GM23338 (cell line): ENCODE measurements at regions not wholly inside any gene's neighbourhood (a gene's known extent, or its start where the extent isn't known, plus 50 kb on each side); places are given as distances from the start of the nearest gene placed in this dataset.
A peak's percentile ranks its signal among the peaks of the same experiment; 100 is the strongest.

Experiments used
- ATAC-seq: fragments of 200-7000 bp; cut with Tn5 transposase; 3 replicates; pipeline ENCODE4 v1.9.1; 2020
- DNase-seq: peaks from one replicate; pipeline ENCODE4 v3.0.0-alpha.2; 2015; ENCODE audit warnings: low spot score
- H2AFZ ChIP-seq: fragments of 200-600 bp; sonication (generic); 2 replicates; pipeline ENCODE4 v1.8.0; 2016; ENCODE audit warnings: antibody characterized with exemption, mild to moderate bottlenecking, moderate library complexity
- H3F3A ChIP-seq: fragments of 200-600 bp; sonication (generic); replicated peaks from 2 replicates; pipeline ENCODE4 v1.8.0; 2017; ENCODE audit warnings: antibody characterized with exemption, mixed run types, low read depth
- H3K27ac ChIP-seq: fragments of 200-600 bp; sonication (generic); 2 replicates; pipeline ENCODE4 v1.6.1; 2016; ENCODE audit warnings: low read depth
- H3K27me3 ChIP-seq: fragments of 200-600 bp; sonication (generic); 2 replicates; pipeline ENCODE4 v1.8.0; 2016; ENCODE audit warnings: mild to moderate bottlenecking, mixed run types, moderate library complexity; ENCODE audit not compliant: insufficient read depth
- H3K36me3 ChIP-seq: fragments of 200-600 bp; sonication (generic); 2 replicates; pipeline ENCODE4 v1.8.0; 2016; ENCODE audit warnings: mild to moderate bottlenecking; ENCODE audit not compliant: insufficient read depth
- H3K4me1 ChIP-seq: fragments of 200-600 bp; sonication (generic); 2 replicates; pipeline ENCODE4 v1.8.0; 2016; ENCODE audit warnings: mild to moderate bottlenecking, moderate library complexity; ENCODE audit not compliant: insufficient read depth
- H3K4me2 ChIP-seq: fragments of 200-600 bp; sonication (generic); 2 replicates; pipeline ENCODE4 v1.7.1; 2017; ENCODE audit warnings: mixed run types
- H3K4me3 ChIP-seq: fragments of 200-600 bp; sonication (generic); 2 replicates; pipeline ENCODE4 v1.6.1; 2016; ENCODE audit warnings: mixed run types
- H3K79me2 ChIP-seq: fragments of 200-600 bp; sonication (generic); replicated peaks from 2 replicates; pipeline ENCODE4 v1.8.0; 2017; ENCODE audit warnings: mild to moderate bottlenecking; ENCODE audit not compliant: insufficient read depth
- H3K9me2 ChIP-seq: fragments of 200-600 bp; sonication (generic); 2 replicates; pipeline ENCODE4 v1.8.0; 2017; ENCODE audit not compliant: insufficient read depth
- H4K20me1 ChIP-seq: fragments of 200-600 bp; sonication (generic); replicated peaks from 2 replicates; pipeline ENCODE4 v1.8.0; 2017; ENCODE audit warnings: mild to moderate bottlenecking; ENCODE audit not compliant: insufficient read depth
- H3K27ac Mint-ChIP-seq: 2 replicates; pipeline ENCODE4 v1.8.0; 2020; ENCODE audit warnings: inconsistent platforms, mild to moderate bottlenecking, moderate library complexity, mixed read lengths
- H3K27me3 Mint-ChIP-seq: 3 replicates; pipeline ENCODE4 v1.8.0; 2022; ENCODE audit warnings: low read depth, mild to moderate bottlenecking, moderate library complexity, mixed read lengths, inconsistent platforms; ENCODE audit not compliant: insufficient read depth, poor library complexity
- H3K36me3 Mint-ChIP-seq: 3 replicates; pipeline ENCODE4 v1.8.0; 2021; ENCODE audit warnings: low read depth, mild to moderate bottlenecking, inconsistent platforms, moderate library complexity, mixed read lengths
- H3K4me1 Mint-ChIP-seq: 3 replicates; pipeline ENCODE4 v1.8.0; 2020; ENCODE audit warnings: mild to moderate bottlenecking, inconsistent platforms, mixed read lengths
- H3K4me3 Mint-ChIP-seq: 3 replicates; pipeline ENCODE4 v1.8.0; 2021; ENCODE audit warnings: moderate library complexity, mild to moderate bottlenecking, inconsistent platforms, mixed read lengths
- H3K9me3 Mint-ChIP-seq: 3 replicates; pipeline ENCODE4 v1.8.0; 2020; ENCODE audit warnings: moderate library complexity, mild to moderate bottlenecking, inconsistent platforms, mixed read lengths
- CREB1 ChIP-seq: fragments of 250-450 bp; sonication (Bioruptor Pico); IDR thresholded peaks from 2 replicates; pipeline ENCODE4 v1.5.0; 2020; ENCODE audit warnings: low read depth, mild to moderate bottlenecking, moderate library complexity
- CTCF ChIP-seq, 2 experiments: fragments of 200-600 bp in 1 of 2; sonication (generic) in 1 of 2; conservative IDR thresholded peaks; 2 replicates each; pipeline versions ENCODE4 v1.5.1 to v1.6.1; 2016 to 2017; ENCODE audit warnings: antibody characterized with exemption in 2 of 2, low read depth in 2 of 2, mild to moderate bottlenecking in 2 of 2, moderate library complexity in 1 of 2
- EZH2 ChIP-seq: fragments of 200-600 bp; sonication (generic); IDR thresholded peaks from one replicate; pipeline ENCODE4 v1.8.0; 2017; ENCODE audit warnings: antibody characterized with exemption, mild to moderate bottlenecking, low read depth; ENCODE audit not compliant: unreplicated experiment
- JUNB ChIP-seq: IDR thresholded peaks from one replicate; pipeline ENCODE4 v1.6.1; 2016; ENCODE audit warnings: antibody characterized with exemption; ENCODE audit not compliant: unreplicated experiment
- POLR2AphosphoS5 ChIP-seq: IDR thresholded peaks from 2 replicates; pipeline ENCODE4 v1.6.1; 2016; ENCODE audit warnings: antibody characterized with exemption, low read depth
- STAT1 ChIP-seq: IDR thresholded peaks from one replicate; pipeline ENCODE4 v1.6.1; 2016; ENCODE audit warnings: antibody characterized with exemption; ENCODE audit not compliant: unreplicated experiment
- ZNF114 ChIP-seq: fragments of 250-450 bp; sonication (Bioruptor Pico); IDR thresholded peaks from 2 replicates; pipeline ENCODE4 v1.5.0; 2020; ENCODE audit warnings: mild to moderate bottlenecking, moderate library complexity
- ZNF331 ChIP-seq: fragments of 250-450 bp; sonication (Bioruptor Pico); IDR thresholded peaks from 2 replicates; pipeline ENCODE4 v1.5.0; 2020; ENCODE audit warnings: low read depth, mild to moderate bottlenecking, moderate library complexity
- TF ChIP-seq, protein P1 (sequence below): IDR thresholded peaks from one replicate; pipeline ENCODE4 v1.6.1; 2018; ENCODE audit warnings: antibody characterized with exemption; ENCODE audit not compliant: unreplicated experiment

GRCh38 chr4:128718768-128719167, 90.7 kb upstream of the JADE1 start:
- peaks cover 7% of the 10 kb centered on the region for H3K9me2 ChIP-seq
- H3K4me2 ChIP-seq, result no peak overlapping the region
- H3K4me3 ChIP-seq, result no peak overlapping the region
- no peak overlapping the region for H3K27ac Mint-ChIP-seq
- H4K20me1 ChIP-seq, result no peaks in the 10 kb centered on the region
- peaks cover 11% of the 10 kb centered on the region for H3K4me1 ChIP-seq
- ATAC-seq (no peak), DNase-seq (no peak)
- H3K36me3 ChIP-seq, result no peaks in the 10 kb centered on the region
- TF ChIP-seq CTCF (conservative IDR thresholded peaks at IDR 0.05; ENCODE audit: low read depth in 2 of 2), result no peak
- no peak for TF ChIP-seq ZNF331 (CRISPR knock-in tag)
- TF ChIP-seq ZNF114 (CRISPR knock-in tag), result no peak
- no peaks in the 10 kb centered on the region for H3F3A ChIP-seq
- no peaks in the 10 kb centered on the region for H3K27me3 ChIP-seq
- H3K79me2 ChIP-seq, result no peaks in the 10 kb centered on the region
- peaks cover 4% of the 10 kb centered on the region; the same call in 1 of the 3 replicates for H3K36me3 Mint-ChIP-seq
- H3K27ac ChIP-seq, result no peak overlapping the region
- no peak overlapping the region for H3K4me3 Mint-ChIP-seq
- H3K27me3 Mint-ChIP-seq, result no peaks in the 10 kb centered on the region
- H3K4me1 Mint-ChIP-seq, result peaks cover 16% of the 10 kb centered on the region
- H2AFZ ChIP-seq, result no peak overlapping the region
- no peaks in the 10 kb centered on the region; the same call in 2 of the 3 replicates for H3K9me3 Mint-ChIP-seq

DNA sequence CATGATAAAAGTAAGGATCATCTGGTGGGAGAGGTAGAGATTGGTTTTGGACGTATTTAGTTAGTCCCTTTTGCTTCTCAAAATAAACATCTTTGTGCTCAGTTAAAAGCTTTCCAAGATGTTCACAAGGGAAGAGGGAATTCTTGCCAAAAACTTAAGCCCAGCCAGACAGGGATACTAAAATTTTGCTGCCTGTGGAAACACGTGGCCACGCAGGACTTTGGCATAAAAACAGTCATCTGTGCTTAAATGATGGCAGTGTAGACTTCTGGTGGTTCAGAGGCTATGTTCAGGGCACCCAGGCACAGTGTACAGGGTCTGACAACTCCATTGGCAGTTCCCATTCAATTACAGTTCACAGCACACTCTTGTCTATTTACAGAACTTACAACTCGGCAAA, 93.2 kb upstream of the JADE1 start:
- no peak for TF ChIP-seq STAT1
- TF ChIP-seq EZH2, result no peak
- no peak for TF ChIP-seq POLR2AphosphoS5
- TF ChIP-seq, protein P1, sequence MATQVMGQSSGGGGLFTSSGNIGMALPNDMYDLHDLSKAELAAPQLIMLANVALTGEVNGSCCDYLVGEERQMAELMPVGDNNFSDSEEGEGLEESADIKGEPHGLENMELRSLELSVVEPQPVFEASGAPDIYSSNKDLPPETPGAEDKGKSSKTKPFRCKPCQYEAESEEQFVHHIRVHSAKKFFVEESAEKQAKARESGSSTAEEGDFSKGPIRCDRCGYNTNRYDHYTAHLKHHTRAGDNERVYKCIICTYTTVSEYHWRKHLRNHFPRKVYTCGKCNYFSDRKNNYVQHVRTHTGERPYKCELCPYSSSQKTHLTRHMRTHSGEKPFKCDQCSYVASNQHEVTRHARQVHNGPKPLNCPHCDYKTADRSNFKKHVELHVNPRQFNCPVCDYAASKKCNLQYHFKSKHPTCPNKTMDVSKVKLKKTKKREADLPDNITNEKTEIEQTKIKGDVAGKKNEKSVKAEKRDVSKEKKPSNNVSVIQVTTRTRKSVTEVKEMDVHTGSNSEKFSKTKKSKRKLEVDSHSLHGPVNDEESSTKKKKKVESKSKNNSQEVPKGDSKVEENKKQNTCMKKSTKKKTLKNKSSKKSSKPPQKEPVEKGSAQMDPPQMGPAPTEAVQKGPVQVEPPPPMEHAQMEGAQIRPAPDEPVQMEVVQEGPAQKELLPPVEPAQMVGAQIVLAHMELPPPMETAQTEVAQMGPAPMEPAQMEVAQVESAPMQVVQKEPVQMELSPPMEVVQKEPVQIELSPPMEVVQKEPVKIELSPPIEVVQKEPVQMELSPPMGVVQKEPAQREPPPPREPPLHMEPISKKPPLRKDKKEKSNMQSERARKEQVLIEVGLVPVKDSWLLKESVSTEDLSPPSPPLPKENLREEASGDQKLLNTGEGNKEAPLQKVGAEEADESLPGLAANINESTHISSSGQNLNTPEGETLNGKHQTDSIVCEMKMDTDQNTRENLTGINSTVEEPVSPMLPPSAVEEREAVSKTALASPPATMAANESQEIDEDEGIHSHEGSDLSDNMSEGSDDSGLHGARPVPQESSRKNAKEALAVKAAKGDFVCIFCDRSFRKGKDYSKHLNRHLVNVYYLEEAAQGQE, result no peak
- TF ChIP-seq CREB1 (CRISPR knock-in tag), result no peak
- no peak for TF ChIP-seq ZNF331 (CRISPR knock-in tag)
- TF ChIP-seq JUNB, result no peak
- TF ChIP-seq ZNF114 (CRISPR knock-in tag), result no peak
- ATAC-seq (no peak), DNase-seq (no peak)
- Histone ChIP-seq H3K27me3 (no peaks in the 10 kb centered on the region), H3K4me2 (no peak overlapping the region), H3K4me1 (peaks cover 6% of the 10 kb centered on the region), H3K36me3 (no peaks in the 10 kb centered on the region), H3F3A (no peaks in the 10 kb centered on the region), H3K79me2 (no peaks in the 10 kb centered on the region), H3K9me2 (peaks cover 10% of the 10 kb centered on the region), H4K20me1 (no peaks in the 10 kb centered on the region), H3K4me3 (no peak overlapping the region), H2AFZ (0 out of 2 replicates have a peak overlapping the region, but pooled peaks have one; percentile 57), H3K27ac (no peak overlapping the region)
- Mint-ChIP-seq H3K27me3 (peaks cover 2% of the 10 kb centered on the region), H3K27ac (no peak overlapping the region), H3K4me3 (no peak overlapping the region), H3K4me1 (peaks cover 12% of the 10 kb centered on the region), H3K36me3 (peaks cover 4% of the 10 kb centered on the region; the same call in 2 of the 3 replicates), H3K9me3 (no peaks in the 10 kb centered on the region; the same call in 2 of the 3 replicates)
